Uterus (tissue), 3 donors: ENCODE measurements at regions not wholly inside any gene's neighbourhood (a gene's known extent, or its start where the extent isn't known, plus 50 kb on each side); places are given as distances from the start of the nearest gene placed in this dataset.

Experiments
- DNase-seq, 2 donors: peaks; one replicate each; pipeline ENCODE4 v3.0.0-alpha.2; 2019 to 2020
- H3K27ac ChIP-seq, 2 donors: fragments of 200-600 bp; sonication (generic); 1 replicate in 1 of 2; 2 replicates in 1 of 2; pipeline ENCODE4 v1.5.1; 2016 to 2018
- H3K27me3 ChIP-seq, 2 donors: fragments of 200-600 bp; sonication (generic); one replicate each; pipeline ENCODE4 v1.5.1; 2018 to 2019; ENCODE audit warnings: control low read depth in 1 of 2
- H3K36me3 ChIP-seq, 2 donors: fragments of 200-600 bp; sonication (generic); one replicate each; pipeline ENCODE4 v1.5.1; 2019; ENCODE audit warnings: control low read depth in 1 of 2
- H3K4me1 ChIP-seq, 2 donors: fragments of 200-600 bp; sonication (generic); one replicate each; pipeline ENCODE4 v1.5.1; 2018 to 2019; ENCODE audit warnings: control low read depth in 1 of 2
- H3K4me3 ChIP-seq, 2 donors: fragments of 200-600 bp; sonication (generic); 1 replicate in 1 of 2; 2 replicates in 1 of 2; pipeline ENCODE4 v1.5.1; 2018 to 2019; ENCODE audit warnings: mild to moderate bottlenecking in 1 of 2
- H3K9me3 ChIP-seq, 2 donors: fragments of 200-600 bp; sonication (generic); one replicate each; pipeline ENCODE4 v1.5.1; 2019; ENCODE audit warnings: control low read depth in 1 of 2
- CTCF ChIP-seq, 4 experiments: fragments of 200-600 bp in 2 of 4; fragments of 450-650 bp in 2 of 4; sonication (generic) in 2 of 4; IDR thresholded peaks; one replicate each; pipeline ENCODE4 v1.5.1; 2016 to 2019; ENCODE audit warnings: antibody characterized with exemption in 4 of 4, mild to moderate bottlenecking in 2 of 4, moderate library complexity in 1 of 4
- POLR2A ChIP-seq, 2 donors: fragments of 450-650 bp; IDR thresholded peaks; one replicate each; pipeline ENCODE4 v1.6.1; 2016; ENCODE audit warnings: antibody characterized with exemption in 2 of 2, mild to moderate bottlenecking in 1 of 2, moderate library complexity in 1 of 2
- intact Hi-C: fragments of 100-400 bp; cut with DNase I; formaldehyde crosslinking; loops from one replicate; pipeline ENCODE4 v1.15.1; 2023; ENCODE audit warnings: low total_unique reads
- donor health status: DM: yes; HTN: yes; CAD: no.

- Histone ChIP-seq H3K27ac (no peak overlapping the region), H3K36me3 (no peaks in the 10 kb centered on the region), H3K9me3 (no peaks in the 10 kb centered on the region), H3K27me3 (no peaks in the 10 kb centered on the region), H3K4me1 (no peaks in the 10 kb centered on the region), H3K4me3 (no peak overlapping the region)
- intact Hi-C loops, result no loop called here
- no peak for DNase-seq
- TF ChIP-seq CTCF (IDR thresholded peaks at IDR 0.05) (no peak), POLR2A (IDR thresholded peaks at IDR 0.05) (no peak)
Measured at GRCh38 chr10:65196111-65196510, 1674.9 kb downstream of the REEP3 start.

GRCh38 chr10:65197935-65198334, 1676.7 kb downstream of the REEP3 start:
- TF ChIP-seq CTCF (IDR thresholded peaks at IDR 0.05), result no peak
- TF ChIP-seq POLR2A (IDR thresholded peaks at IDR 0.05), result no peak
- Histone ChIP-seq H3K9me3 (no peaks in the 10 kb centered on the region), H3K36me3 (no peaks in the 10 kb centered on the region), H3K27ac (no peak overlapping the region), H3K4me1 (no peaks in the 10 kb centered on the region), H3K27me3 (no peaks in the 10 kb centered on the region), H3K4me3 (no peak overlapping the region)
- intact Hi-C loops, result no loop called here
- DNase-seq, result no peak

- H3K36me3 ChIP-seq, result no peaks in the 10 kb centered on the region
- DNase-seq, result no peak
- no peak overlapping the region for H3K27ac ChIP-seq
- intact Hi-C loops, result no loop called here
- no peaks in the 10 kb centered on the region for H3K27me3 ChIP-seq
- no peak for TF ChIP-seq CTCF (IDR thresholded peaks at IDR 0.05)
- TF ChIP-seq POLR2A (IDR thresholded peaks at IDR 0.05), result no peak
- H3K4me1 ChIP-seq, result no peaks in the 10 kb centered on the region
- H3K9me3 ChIP-seq, result no peaks in the 10 kb centered on the region
- no peak overlapping the region for H3K4me3 ChIP-seq
Measured at GRCh38 chr10:65201491-65201890, 1680.3 kb downstream of the REEP3 start.

- H3K27ac ChIP-seq, result no peak overlapping the region
- no peak overlapping the region for H3K4me3 ChIP-seq
- H3K4me1 ChIP-seq, result no peaks in the 10 kb centered on the region
- no peaks in the 10 kb centered on the region for H3K9me3 ChIP-seq
- no peak for DNase-seq
- no peaks in the 10 kb centered on the region for H3K36me3 ChIP-seq
- intact Hi-C loops, result no loop called here
- TF ChIP-seq POLR2A (IDR thresholded peaks at IDR 0.05), result no peak
- no peak for TF ChIP-seq CTCF (IDR thresholded peaks at IDR 0.05)
- no peaks in the 10 kb centered on the region for H3K27me3 ChIP-seq
Measured at GRCh38 chr10:65204999-65205398, 1683.8 kb downstream of the REEP3 start.

GRCh38 chr10:65213170-65213569, 1692.0 kb downstream of the REEP3 start:
- H3K36me3 ChIP-seq, result no peaks in the 10 kb centered on the region
- no peak overlapping the region for H3K4me3 ChIP-seq
- no peak overlapping the region for H3K27ac ChIP-seq
- H3K27me3 ChIP-seq, result no peaks in the 10 kb centered on the region
- no peaks in the 10 kb centered on the region for H3K9me3 ChIP-seq
- intact Hi-C loops, result no loop called here
- no peak for TF ChIP-seq CTCF (IDR thresholded peaks at IDR 0.05)
- no peak for DNase-seq
- no peaks in the 10 kb centered on the region for H3K4me1 ChIP-seq
